H1 (cell line): ENCODE measurements at regions not wholly inside any gene's neighbourhood (a gene's known extent, or its start where the extent isn't known, plus 50 kb on each side); places are given as distances from the start of the nearest gene placed in this dataset. TPM values are rescaled to one million over a fixed set of nuclear protein-coding genes. Genes with fewer than 3 reads are reported as not detected.

ENCODE experiments used
- microRNA counts: library from miRNA; unstranded; fragments of <30 nt; microRNA quantifications from one replicate; lab custom pipeline; 2015
- microRNA-seq, 2 experiments: library from miRNA; unstranded; fragments of <30 nt; microRNA quantifications; one replicate each; pipeline versions ENCODE4 to v1.2.0, GENCODE V29; 2016 to 2020; ENCODE audit warnings: borderline microRNAs expressed in 2 of 2, borderline number of aligned reads in 2 of 2, borderline replicate concordance in 1 of 2
- small RNA-seq: library from polyadenylated mRNA; stranded (forward); fragments of <200 nt; extraction: miRNeasy Mini kit (QIAGEN cat#:217004); gene quantifications from one replicate; pipeline ENCODE3, GENCODE V24; 2013; ENCODE audit not compliant: insufficient read depth

MicroRNAs in the stretch of these regions (microRNA counts, 767-probe panel; counts per million panel counts)
- microRNA hsa-miR-548x-3p (lab: Ali Mortazavi, UCI) = 879 counts per million, percentile 95 among the panel's probes with 10 or more counts

Small RNA genes in the stretch of these regions (microRNA-seq; reads per million reads assigned to microRNA genes)
- gene MIR4704 (0 reads per million in 2 experiments), gene MIR548X2 (0 reads per million in 2 experiments)

Small RNA genes in the stretch of these regions (small RNA-seq; reads per million reads assigned to genes)
- not detected for gene AL353765.1
- not detected for gene AL356102.1
- gene MIR4704 = not detected
- gene MIR548X2 = not detected
- gene RNU6-81P = not detected
